ENCODE measurements at regions not wholly inside any gene's neighbourhood (a gene's known extent, or its start where the extent isn't known, plus 50 kb on each side); places are given as distances from the start of the nearest gene placed in this dataset.

DNA sequence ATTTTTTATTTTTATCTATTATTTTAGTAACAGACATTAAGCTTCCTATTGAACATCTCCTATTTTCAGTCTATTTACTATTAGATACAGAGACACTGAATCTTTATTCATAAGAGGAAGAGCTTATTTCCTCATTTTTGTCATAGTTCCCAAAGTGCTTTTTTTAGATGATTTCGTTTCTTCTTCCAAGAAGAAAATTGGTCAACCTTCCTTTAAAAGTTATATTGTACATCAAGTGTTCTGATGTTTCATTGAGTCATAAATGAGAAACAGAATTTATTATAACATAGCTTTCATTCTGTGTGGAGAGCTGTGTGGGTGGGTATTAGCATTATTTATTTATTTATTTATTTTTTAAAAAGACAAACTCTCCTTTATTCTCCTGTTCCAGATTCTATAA lies 50.6 kb upstream of the BACH1 start:
- no peak overlapping the region for H3K9ac ChIP-seq
- peaks cover 12% of the 10 kb centered on the region; the same call in 1 of the 2 replicates for H3K4me1 ChIP-seq (ENCODE audit: insufficient read depth)
- H3K9me3 ChIP-seq (ENCODE audit: low read depth) = no peaks in the 10 kb centered on the region
- 0 to 7% methylated on average over 1 of the region's 1 CpG for WGBS, 2 experiments (ENCODE audit: low coverage in 1 of 2, low lambda C conversion rate in 2 of 2, missing lambda C conversion rate in 2 of 2)
- no peaks in the 10 kb centered on the region for H3K27me3 ChIP-seq (replicated peaks; ENCODE audit: insufficient read depth)
- peak; percentile 67 for DNase-seq
- TF ChIP-seq EZH2 (IDR thresholded peaks at IDR 0.05; ENCODE audit: insufficient read depth, poor library complexity, severe bottlenecking) = no peak
- no peak for TF ChIP-seq EZH2phosphoT487 (IDR thresholded peaks at IDR 0.05; ENCODE audit: insufficient read depth, low read depth)
- no peak overlapping the region for H3K27ac ChIP-seq
- peaks cover 9% of the 10 kb centered on the region for H3F3A ChIP-seq (ENCODE audit: insufficient read depth)
- H3K9me2 ChIP-seq (ENCODE audit: insufficient read depth) = peaks cover 5% of the 10 kb centered on the region; the same call in 1 of the 2 replicates
- H3K4me2 ChIP-seq (ENCODE audit: unreplicated experiment) = peak overlapping the region; percentile 26
- no peaks in the 10 kb centered on the region for H3K36me3 ChIP-seq (ENCODE audit: low read depth)
- H4K20me1 ChIP-seq (ENCODE audit: insufficient read depth) = no peaks in the 10 kb centered on the region
- in situ Hi-C loops (cut with MboI) = no loop called here
- H3K79me2 ChIP-seq (ENCODE audit: insufficient read depth) = no peaks in the 10 kb centered on the region
- no peak overlapping the region for H2AFZ ChIP-seq
- no peak overlapping the region for H3K4me3 ChIP-seq

All from GM23248 (cell line).